ENCODE measurements at regions not wholly inside any gene's neighbourhood (a gene's known extent, or its start where the extent isn't known, plus 50 kb on each side); places are given as distances from the start of the nearest gene placed in this dataset.

DNA sequence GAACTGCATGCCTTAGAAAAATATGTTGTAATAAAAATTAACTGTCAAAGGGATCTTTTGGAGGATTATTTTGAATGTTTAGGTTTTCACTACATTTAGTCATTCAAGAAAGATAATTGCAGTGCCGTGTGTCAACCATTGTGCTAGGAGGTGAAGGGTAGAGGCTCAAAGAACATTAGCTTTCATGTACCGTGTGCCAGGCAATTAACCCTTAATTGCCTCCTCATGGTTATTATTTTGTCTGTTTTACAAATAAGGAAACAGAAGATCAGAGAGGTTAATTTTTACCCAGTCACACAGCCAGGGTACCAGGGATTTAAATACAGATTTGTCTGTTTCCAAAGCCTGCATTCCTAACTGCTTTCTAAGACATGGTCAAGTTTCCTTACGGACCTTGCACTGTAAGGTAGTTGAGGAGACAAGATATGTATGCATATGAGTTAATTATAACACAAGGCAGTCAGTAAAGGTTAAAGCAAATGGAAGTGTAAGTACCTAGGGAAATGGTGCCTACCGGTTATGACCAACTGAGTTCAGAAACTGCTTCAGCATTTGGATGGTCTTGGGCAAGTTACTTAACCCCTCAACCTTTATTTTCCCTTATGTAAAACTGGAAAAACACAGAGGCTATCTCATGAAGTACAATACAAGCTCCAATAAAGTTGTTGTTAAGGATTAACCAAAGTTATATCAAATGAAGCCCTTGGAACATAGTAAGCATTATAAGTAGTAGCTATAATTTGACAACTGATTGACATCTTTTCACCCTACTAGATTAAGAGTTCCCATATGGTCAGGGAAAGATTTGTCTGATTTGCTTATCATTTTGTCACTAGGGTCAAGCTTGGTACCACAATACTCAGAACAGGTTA is 434.9 kb downstream of the MBD2 start:
- TF ChIP-seq CTCF (conservative IDR thresholded peaks at IDR 0.05; ENCODE audit: low read length) (no peak), EZH2phosphoT487 (IDR thresholded peaks at IDR 0.05; ENCODE audit: borderline replicate concordance, low read depth, low read length) (no peak)
